ENCODE measurements at regions not wholly inside any gene's neighbourhood (a gene's known extent, or its start where the extent isn't known, plus 50 kb on each side); places are given as distances from the start of the nearest gene placed in this dataset.

GRCh38 chr4:138890891-138891570 lies 124.5 kb upstream of the NOCT start:
- H3K9ac ChIP-seq, result no peak overlapping the region
- H3K79me2 ChIP-seq, result no peaks in the 10 kb centered on the region
- no peaks in the 10 kb centered on the region for H3K36me3 ChIP-seq (ENCODE audit: control insufficient read depth, insufficient read depth, low read length)
- H3K4me2 ChIP-seq (ENCODE audit: low read length), result no peak overlapping the region
- H3K4me3 ChIP-seq (ENCODE audit: low read depth, low read length), result no peak overlapping the region
- no peaks in the 10 kb centered on the region for H3K9me3 ChIP-seq (ENCODE audit: control insufficient read depth, low read length)
- H2AFZ ChIP-seq, result no peak overlapping the region
- no peaks in the 10 kb centered on the region for H3K27me3 ChIP-seq (ENCODE audit: control insufficient read depth, insufficient read depth, low read length)
- TF ChIP-seq, protein P1, sequence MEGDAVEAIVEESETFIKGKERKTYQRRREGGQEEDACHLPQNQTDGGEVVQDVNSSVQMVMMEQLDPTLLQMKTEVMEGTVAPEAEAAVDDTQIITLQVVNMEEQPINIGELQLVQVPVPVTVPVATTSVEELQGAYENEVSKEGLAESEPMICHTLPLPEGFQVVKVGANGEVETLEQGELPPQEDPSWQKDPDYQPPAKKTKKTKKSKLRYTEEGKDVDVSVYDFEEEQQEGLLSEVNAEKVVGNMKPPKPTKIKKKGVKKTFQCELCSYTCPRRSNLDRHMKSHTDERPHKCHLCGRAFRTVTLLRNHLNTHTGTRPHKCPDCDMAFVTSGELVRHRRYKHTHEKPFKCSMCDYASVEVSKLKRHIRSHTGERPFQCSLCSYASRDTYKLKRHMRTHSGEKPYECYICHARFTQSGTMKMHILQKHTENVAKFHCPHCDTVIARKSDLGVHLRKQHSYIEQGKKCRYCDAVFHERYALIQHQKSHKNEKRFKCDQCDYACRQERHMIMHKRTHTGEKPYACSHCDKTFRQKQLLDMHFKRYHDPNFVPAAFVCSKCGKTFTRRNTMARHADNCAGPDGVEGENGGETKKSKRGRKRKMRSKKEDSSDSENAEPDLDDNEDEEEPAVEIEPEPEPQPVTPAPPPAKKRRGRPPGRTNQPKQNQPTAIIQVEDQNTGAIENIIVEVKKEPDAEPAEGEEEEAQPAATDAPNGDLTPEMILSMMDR (IDR thresholded peaks at IDR 0.05), result no peak
- no peak overlapping the region for H3K27ac ChIP-seq
- H3K4me1 ChIP-seq, result no peaks in the 10 kb centered on the region

DNA sequence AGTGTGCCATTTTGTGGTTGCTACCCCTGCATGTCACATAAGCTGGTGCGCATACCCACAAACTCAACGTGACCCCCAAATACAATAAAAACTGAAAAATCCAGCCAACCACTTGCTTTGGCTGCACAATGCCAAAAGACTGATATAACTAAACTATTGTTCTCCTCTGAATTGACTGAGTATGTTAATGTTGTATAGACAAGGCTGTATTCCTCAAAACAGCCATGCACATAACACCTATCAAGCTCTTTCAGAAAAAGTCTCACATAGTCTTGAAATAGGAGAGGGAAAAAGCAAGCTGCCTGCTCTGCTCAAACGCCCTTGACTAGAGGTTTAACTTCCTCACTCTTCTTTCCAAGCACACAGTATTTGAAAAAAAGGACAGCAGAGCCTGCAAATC lies 126.4 kb upstream of the NOCT start:
- no peak overlapping the region for H3K4me2 ChIP-seq (ENCODE audit: low read length)
- H3K27ac ChIP-seq, result no peak overlapping the region
- no peak overlapping the region for H3K4me3 ChIP-seq (ENCODE audit: low read depth, low read length)
- no peaks in the 10 kb centered on the region for H3K27me3 ChIP-seq (ENCODE audit: control insufficient read depth, insufficient read depth, low read length)
- H3K9ac ChIP-seq, result no peak overlapping the region
- H3K36me3 ChIP-seq (ENCODE audit: control insufficient read depth, insufficient read depth, low read length), result no peaks in the 10 kb centered on the region
- no peak overlapping the region for H2AFZ ChIP-seq
- H3K9me3 ChIP-seq (ENCODE audit: control insufficient read depth, low read length), result no peaks in the 10 kb centered on the region
- no peaks in the 10 kb centered on the region for H3K79me2 ChIP-seq
- no peaks in the 10 kb centered on the region for H3K4me1 ChIP-seq
- TF ChIP-seq, protein P1 (IDR thresholded peaks at IDR 0.05), result no peak

DNA sequence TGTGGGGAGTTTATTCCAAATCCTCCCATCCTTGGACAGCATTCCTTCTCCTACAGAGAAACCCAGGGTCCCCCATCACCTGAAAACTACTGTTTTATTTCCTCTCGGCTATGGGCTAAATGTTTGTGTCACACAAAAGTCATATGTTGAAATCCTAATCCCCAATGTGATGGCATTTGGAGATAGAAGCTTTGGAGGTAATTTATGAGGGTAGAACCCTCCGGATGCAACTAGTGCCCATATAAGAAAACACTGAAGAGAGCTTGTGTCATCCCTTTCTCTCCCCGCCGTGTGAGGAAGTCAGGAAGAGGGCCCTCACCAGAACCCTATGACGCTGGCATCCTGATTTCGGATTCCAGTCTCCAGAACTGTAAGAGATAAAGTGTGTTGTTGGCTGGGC lies 127.8 kb upstream of the NOCT start:
- no peaks in the 10 kb centered on the region for H3K79me2 ChIP-seq
- H3K27me3 ChIP-seq (ENCODE audit: control insufficient read depth, insufficient read depth, low read length), result no peaks in the 10 kb centered on the region
- H3K9me3 ChIP-seq (ENCODE audit: control insufficient read depth, low read length), result no peaks in the 10 kb centered on the region
- H3K27ac ChIP-seq, result no peak overlapping the region
- H3K4me2 ChIP-seq (ENCODE audit: low read length), result no peak overlapping the region
- H2AFZ ChIP-seq, result peak overlapping the region; percentile 38
- TF ChIP-seq, protein P1 (IDR thresholded peaks at IDR 0.05), result no peak
- no peaks in the 10 kb centered on the region for H3K4me1 ChIP-seq
- no peak overlapping the region for H3K9ac ChIP-seq
- no peaks in the 10 kb centered on the region for H3K36me3 ChIP-seq (ENCODE audit: control insufficient read depth, insufficient read depth, low read length)
- H3K4me3 ChIP-seq (ENCODE audit: low read depth, low read length), result no peak overlapping the region

DNA sequence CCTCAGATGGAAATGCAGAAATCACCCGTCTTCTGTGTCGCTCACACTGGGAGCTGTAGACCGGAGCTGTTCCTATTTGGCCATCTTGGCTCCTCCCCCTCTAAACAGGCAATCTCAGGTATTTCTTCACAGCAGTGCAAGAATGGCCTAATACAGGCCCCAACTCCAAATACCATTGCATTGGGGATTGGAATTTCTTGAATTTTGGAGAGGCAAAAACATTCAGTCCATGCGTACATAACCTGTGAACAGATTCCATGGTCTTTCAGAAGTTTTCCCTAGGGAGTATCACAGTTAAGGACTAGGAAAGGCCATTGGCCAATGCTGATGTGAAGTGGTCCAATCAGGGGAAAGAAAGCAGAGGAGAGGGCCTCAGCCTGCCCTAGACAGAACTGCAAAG lies 128.2 kb upstream of the NOCT start:
- Histone ChIP-seq H2AFZ (no peak overlapping the region), H3K9ac (no peak overlapping the region), H3K4me3 (ENCODE audit: low read depth, low read length) (no peak overlapping the region), H3K27me3 (ENCODE audit: control insufficient read depth, insufficient read depth, low read length) (no peaks in the 10 kb centered on the region), H3K4me1 (no peaks in the 10 kb centered on the region), H3K79me2 (no peaks in the 10 kb centered on the region), H3K36me3 (ENCODE audit: control insufficient read depth, insufficient read depth, low read length) (no peaks in the 10 kb centered on the region), H3K27ac (no peak overlapping the region), H3K9me3 (ENCODE audit: control insufficient read depth, low read length) (no peaks in the 10 kb centered on the region), H3K4me2 (ENCODE audit: low read length) (no peak overlapping the region)
- TF ChIP-seq, protein P1 (IDR thresholded peaks at IDR 0.05), result no peak

GRCh38 chr4:138879757-138880156 lies 135.8 kb upstream of the NOCT start:
- no peak overlapping the region for H2AFZ ChIP-seq
- H3K4me2 ChIP-seq (ENCODE audit: low read length), result no peak overlapping the region
- no peaks in the 10 kb centered on the region for H3K27me3 ChIP-seq (ENCODE audit: control insufficient read depth, insufficient read depth, low read length)
- no peak overlapping the region for H3K4me3 ChIP-seq (ENCODE audit: low read depth, low read length)
- H3K27ac ChIP-seq, result no peak overlapping the region
- TF ChIP-seq, protein P1 (IDR thresholded peaks at IDR 0.05), result no peak
- no peaks in the 10 kb centered on the region for H3K9me3 ChIP-seq (ENCODE audit: control insufficient read depth, low read length)
- H3K9ac ChIP-seq, result no peak overlapping the region
- peaks cover 7% of the 10 kb centered on the region for H3K4me1 ChIP-seq
- H3K36me3 ChIP-seq (ENCODE audit: control insufficient read depth, insufficient read depth, low read length), result no peaks in the 10 kb centered on the region
- H3K79me2 ChIP-seq, result no peaks in the 10 kb centered on the region

Data from parathyroid adenoma (tissue), 2 donors.